Stomach (tissue), 8 donors: ENCODE measurements at regions not wholly inside any gene's neighbourhood (a gene's known extent, or its start where the extent isn't known, plus 50 kb on each side); places are given as distances from the start of the nearest gene placed in this dataset.

Source experiments
- DNase-seq, 2 donors: peaks; one replicate each; pipeline versions ENCODE4 v3.0.0 to v3.0.0-alpha.2; 2013 to 2019
- H3K27ac ChIP-seq, 5 donors: fragments of 200-600 bp in 4 of 5; sonication (generic) in 4 of 5; one replicate each; pipeline ENCODE4 v1.5.1; 2013 to 2019; ENCODE audit warnings: mild to moderate bottlenecking in 1 of 5, moderate library complexity in 1 of 5
- H3K27me3 ChIP-seq, 3 donors: fragments of 200-600 bp; sonication (generic); one replicate each; pipeline ENCODE4 v1.5.1; 2017 to 2019; ENCODE audit warnings: mixed run types in 1 of 3
- H3K36me3 ChIP-seq, 4 donors: fragments of 200-600 bp; sonication (generic); 1 replicate in 3 of 4; 2 replicates in 1 of 4; pipeline ENCODE4 v1.5.1; 2016 to 2019
- H3K4me1 ChIP-seq, 4 donors: fragments of 200-600 bp; sonication (generic); one replicate each; pipeline ENCODE4 v1.5.1; 2016 to 2019
- H3K4me3 ChIP-seq, 4 donors: fragments of 200-600 bp; sonication (generic) in 3 of 4; one replicate each; pipeline ENCODE4 v1.5.1; 2016 to 2019; ENCODE audit warnings: mild to moderate bottlenecking in 1 of 4
- H3K9me3 ChIP-seq, 4 donors: fragments of 200-600 bp; sonication (generic); one replicate each; pipeline ENCODE4 v1.5.1; 2016 to 2019
- CTCF ChIP-seq, 7 experiments: fragments of 450-650 bp in 4 of 7; fragments of 200-600 bp in 3 of 7; sonication (generic) in 3 of 7; IDR thresholded peaks; one replicate each; pipeline ENCODE4 v1.5.1; 2016 to 2019; ENCODE audit warnings: antibody characterized with exemption in 7 of 7, control low read depth in 2 of 7, mild to moderate bottlenecking in 1 of 7
- EP300 ChIP-seq: sonication (generic); formaldehyde crosslinking; IDR thresholded peaks from one replicate; pipeline ENCODE4 v1.6.1; 2017; ENCODE audit warnings: antibody characterized with exemption
- POLR2A ChIP-seq, 4 donors: fragments of 450-650 bp; IDR thresholded peaks; one replicate each; pipeline ENCODE4 v1.6.1; 2016; ENCODE audit warnings: antibody characterized with exemption in 4 of 4, control low read depth in 2 of 4, mild to moderate bottlenecking in 1 of 4, moderate library complexity in 1 of 4
- POLR2AphosphoS5 ChIP-seq, 3 donors: sonication (generic); formaldehyde crosslinking; IDR thresholded peaks; one replicate each; pipeline ENCODE4 v1.6.1; 2016; ENCODE audit warnings: antibody characterized with exemption in 3 of 3
- WGBS, 5 donors: extraction: QIAGEN DNeasy Blood & Tissue Kit in 3 of 5; methylation state at CpG; one replicate each; pipeline versions ENCODE4 v1.1.5 to v1.1.7; 2013 to 2018; 5-methylcytosine and 5-hydroxymethylcytosine counted together
- intact Hi-C: fragments of 100-400 bp; cut with DNase I; formaldehyde crosslinking; loops from one replicate; pipeline ENCODE4 v1.15.1; 2023; ENCODE audit warnings: low total_unique reads
- donor health status: healthy with polysubstance abuse.
- donor health status: Bipolar disorder and iron deficiency.
- donor health status: healthy.

GRCh38 chr13:104764600-104764999 lies 1698.4 kb upstream of the SLC10A2 start:
- Histone ChIP-seq H3K36me3 (no peaks in the 10 kb centered on the region), H3K27ac (no peak overlapping the region), H3K4me3 (no peak overlapping the region), H3K4me1 (no peaks in the 10 kb centered on the region), H3K27me3 (no peaks in the 10 kb centered on the region), H3K9me3 (no peaks in the 10 kb centered on the region)
- DNase-seq = no peak
- intact Hi-C loops = no loop called here
- WGBS, 5 donors = 76 to 88% (median 82%) methylated on average over 4 of the region's 4 CpGs
- TF ChIP-seq POLR2AphosphoS5 (IDR thresholded peaks at IDR 0.05) = no peak
- no peak for TF ChIP-seq POLR2A (IDR thresholded peaks at IDR 0.05)
- no peak for TF ChIP-seq CTCF (IDR thresholded peaks at IDR 0.05)
- TF ChIP-seq EP300 = no peak

DNA sequence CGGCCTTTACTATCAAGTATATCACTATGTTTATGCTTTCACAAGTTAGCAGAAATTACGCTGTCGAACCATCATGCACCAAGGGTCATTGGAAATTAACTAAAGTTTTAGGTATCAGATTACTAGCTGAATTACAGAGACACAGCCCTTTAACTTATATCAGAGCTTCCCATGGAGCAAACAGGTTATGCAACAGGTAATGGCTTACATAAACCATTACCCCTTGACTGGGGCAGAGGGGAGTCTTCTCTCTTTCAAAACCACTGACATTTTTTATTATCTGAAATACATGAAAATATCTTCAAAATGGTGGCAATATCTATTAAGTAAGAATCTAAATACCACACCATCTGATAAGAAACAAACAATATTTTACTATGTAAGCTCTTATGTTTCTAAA lies 1692.9 kb upstream of the SLC10A2 start:
- 85 to 93% (median 91%) methylated on average over 3 of the region's 3 CpGs for WGBS, 5 donors
- intact Hi-C loops = no loop called here
- no peak overlapping the region for H3K27ac ChIP-seq
- no peak overlapping the region for H3K4me3 ChIP-seq
- no peaks in the 10 kb centered on the region for H3K4me1 ChIP-seq
- no peak for DNase-seq
- TF ChIP-seq CTCF (IDR thresholded peaks at IDR 0.05) = no peak
- H3K36me3 ChIP-seq = no peaks in the 10 kb centered on the region
- H3K9me3 ChIP-seq = no peaks in the 10 kb centered on the region
- H3K27me3 ChIP-seq = no peaks in the 10 kb centered on the region

DNA sequence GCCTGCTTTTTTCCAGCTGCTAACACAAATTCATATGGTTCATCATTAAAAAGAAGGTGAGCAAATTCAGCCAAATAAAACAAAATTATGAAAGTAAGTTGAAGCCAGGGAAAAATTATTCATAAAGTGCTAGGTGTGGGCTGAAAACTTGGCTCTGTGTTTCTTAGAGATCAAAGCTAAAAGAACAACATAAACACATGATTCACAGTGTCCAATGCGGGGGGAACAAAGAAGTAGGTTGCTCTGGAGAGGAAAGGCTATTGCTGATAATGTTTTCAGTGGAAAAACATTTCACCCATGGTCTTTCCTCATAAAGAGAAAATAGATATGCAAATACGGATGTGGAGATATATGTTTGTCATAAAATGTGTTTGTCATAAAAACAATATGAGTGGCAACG lies 1691.5 kb upstream of the SLC10A2 start:
- intact Hi-C loops = no loop called here
- no peak for TF ChIP-seq EP300
- no peak for TF ChIP-seq POLR2A (IDR thresholded peaks at IDR 0.05)
- TF ChIP-seq CTCF (IDR thresholded peaks at IDR 0.05) = no peak
- no peak for TF ChIP-seq POLR2AphosphoS5 (IDR thresholded peaks at IDR 0.05)
- 50 to 70% (median 64%) methylated on average over 3 of the region's 3 CpGs for WGBS, 5 donors

GRCh38 chr13:104750377-104750776 lies 1684.2 kb upstream of the SLC10A2 start:
- H3K4me1 ChIP-seq = no peaks in the 10 kb centered on the region
- no peak overlapping the region for H3K27ac ChIP-seq
- 90 to 96% (median 93%) methylated on average over 2 of the region's 2 CpGs for WGBS, 5 donors
- peak in 1 of 2 donors; percentile 47 for DNase-seq
- intact Hi-C loops = no loop called here
- H3K4me3 ChIP-seq = no peak overlapping the region
- TF ChIP-seq CTCF (IDR thresholded peaks at IDR 0.05) = no peak
- H3K9me3 ChIP-seq = no peaks in the 10 kb centered on the region
- no peaks in the 10 kb centered on the region for H3K36me3 ChIP-seq
- no peaks in the 10 kb centered on the region for H3K27me3 ChIP-seq

More for the DNA sequence above, 1691.5 kb upstream of the SLC10A2 start:
- no peak overlapping the region for H3K4me3 ChIP-seq
- H3K27ac ChIP-seq = no peak overlapping the region
- no peaks in the 10 kb centered on the region for H3K4me1 ChIP-seq
- H3K36me3 ChIP-seq = no peaks in the 10 kb centered on the region
- no peaks in the 10 kb centered on the region for H3K27me3 ChIP-seq
- no peaks in the 10 kb centered on the region for H3K9me3 ChIP-seq
- peak in 1 of 2 donors; percentile 12 for DNase-seq
